ENCODE measurements at regions not wholly inside any gene's neighbourhood (a gene's known extent, or its start where the extent isn't known, plus 50 kb on each side); places are given as distances from the start of the nearest gene placed in this dataset.

DNA sequence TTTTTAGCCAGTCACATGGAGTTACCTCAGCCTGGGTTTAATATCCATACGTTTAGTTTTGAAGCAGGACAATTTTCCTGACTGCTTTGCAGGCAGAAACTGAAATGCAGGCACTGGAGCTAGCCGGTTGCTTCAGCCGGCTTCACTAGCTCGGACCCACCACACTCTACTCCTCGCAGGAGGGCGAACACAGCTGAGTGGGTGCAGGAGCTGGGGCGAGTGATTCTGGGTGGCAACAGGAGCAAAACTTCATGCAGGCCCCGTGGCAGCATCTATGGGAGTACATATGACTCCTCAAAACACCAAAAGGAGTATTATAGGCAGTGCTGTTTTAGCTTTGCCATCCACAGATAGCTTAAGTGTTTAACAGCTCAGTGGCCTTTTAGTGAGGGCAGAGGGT lies 1211.8 kb upstream of the NUDT12 start:
- no peak overlapping the region for H3K4me3 ChIP-seq (ENCODE audit: low read length in 3 of 3)
- no peaks in the 10 kb centered on the region for H3K9me3 ChIP-seq (ENCODE audit: control insufficient read depth in 2 of 3, insufficient read depth in 1 of 3, low read length in 3 of 3)
- H3K9ac ChIP-seq (ENCODE audit: low read length in 3 of 3) = no peak overlapping the region
- TF ChIP-seq, protein P1, sequence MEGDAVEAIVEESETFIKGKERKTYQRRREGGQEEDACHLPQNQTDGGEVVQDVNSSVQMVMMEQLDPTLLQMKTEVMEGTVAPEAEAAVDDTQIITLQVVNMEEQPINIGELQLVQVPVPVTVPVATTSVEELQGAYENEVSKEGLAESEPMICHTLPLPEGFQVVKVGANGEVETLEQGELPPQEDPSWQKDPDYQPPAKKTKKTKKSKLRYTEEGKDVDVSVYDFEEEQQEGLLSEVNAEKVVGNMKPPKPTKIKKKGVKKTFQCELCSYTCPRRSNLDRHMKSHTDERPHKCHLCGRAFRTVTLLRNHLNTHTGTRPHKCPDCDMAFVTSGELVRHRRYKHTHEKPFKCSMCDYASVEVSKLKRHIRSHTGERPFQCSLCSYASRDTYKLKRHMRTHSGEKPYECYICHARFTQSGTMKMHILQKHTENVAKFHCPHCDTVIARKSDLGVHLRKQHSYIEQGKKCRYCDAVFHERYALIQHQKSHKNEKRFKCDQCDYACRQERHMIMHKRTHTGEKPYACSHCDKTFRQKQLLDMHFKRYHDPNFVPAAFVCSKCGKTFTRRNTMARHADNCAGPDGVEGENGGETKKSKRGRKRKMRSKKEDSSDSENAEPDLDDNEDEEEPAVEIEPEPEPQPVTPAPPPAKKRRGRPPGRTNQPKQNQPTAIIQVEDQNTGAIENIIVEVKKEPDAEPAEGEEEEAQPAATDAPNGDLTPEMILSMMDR (IDR thresholded peaks at IDR 0.05; ENCODE audit: borderline replicate concordance, extremely low read depth, insufficient read depth) = no peak
- FAIRE-seq (no peak), DNase-seq (peak in 1 of 5 donors; percentile 51)
- intact Hi-C loops (cut with DNase I) = no loop called here
- no peaks in the 10 kb centered on the region for H3K27me3 ChIP-seq (ENCODE audit: control insufficient read depth, insufficient read depth, low read length)
- H3K27ac ChIP-seq (ENCODE audit: low read depth in 2 of 2, low read length in 2 of 2) = no peak overlapping the region
- H3K36me3 ChIP-seq (ENCODE audit: control insufficient read depth in 2 of 3, insufficient read depth in 3 of 3, low read length in 3 of 3) = no peaks in the 10 kb centered on the region
- H3K4me1 ChIP-seq (ENCODE audit: control insufficient read depth in 2 of 3, insufficient read depth in 2 of 3, low read depth in 1 of 3, low read length in 3 of 3) = no peaks in the 10 kb centered on the region

GRCh38 chr5:104764197-104764596 lies 1201.6 kb upstream of the NUDT12 start:
- FAIRE-seq (no peak), DNase-seq (no peak)
- Histone ChIP-seq H3K27ac (ENCODE audit: low read depth in 2 of 2, low read length in 2 of 2) (no peak overlapping the region), H3K36me3 (ENCODE audit: control insufficient read depth in 2 of 3, insufficient read depth in 3 of 3, low read length in 3 of 3) (no peaks in the 10 kb centered on the region), H3K4me3 (ENCODE audit: low read length in 3 of 3) (no peak overlapping the region), H3K27me3 (ENCODE audit: control insufficient read depth, insufficient read depth, low read length) (no peaks in the 10 kb centered on the region), H3K4me1 (ENCODE audit: control insufficient read depth in 2 of 3, insufficient read depth in 2 of 3, low read depth in 1 of 3, low read length in 3 of 3) (no peaks in the 10 kb centered on the region), H3K9me3 (ENCODE audit: control insufficient read depth in 2 of 3, insufficient read depth in 1 of 3, low read length in 3 of 3) (no peaks in the 10 kb centered on the region), H3K9ac (ENCODE audit: low read length in 3 of 3) (no peak overlapping the region)
- TF ChIP-seq, protein P1 (IDR thresholded peaks at IDR 0.05; ENCODE audit: borderline replicate concordance, extremely low read depth, insufficient read depth) = no peak
- intact Hi-C loops (cut with DNase I) = no loop called here

DNA sequence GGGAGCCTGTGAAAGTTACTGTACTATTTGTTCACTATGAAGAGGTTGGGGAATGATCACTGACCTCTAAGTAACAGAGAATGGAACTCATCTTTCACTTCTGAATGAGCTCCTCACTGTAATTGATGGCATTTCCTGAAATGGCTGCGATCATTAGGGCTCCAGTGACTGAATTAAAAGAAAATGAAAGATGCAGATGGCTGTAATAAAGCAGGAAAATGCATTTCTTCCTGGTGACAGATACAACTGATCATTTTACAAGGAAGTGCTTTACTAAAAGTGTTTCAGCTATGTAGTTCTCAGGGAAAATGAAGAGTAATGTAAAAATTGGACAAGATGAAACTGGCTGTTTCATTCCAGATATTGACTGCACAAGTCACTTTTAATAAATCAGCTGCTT lies 1200.6 kb upstream of the NUDT12 start:
- no peak overlapping the region for H3K27ac ChIP-seq (ENCODE audit: low read depth in 2 of 2, low read length in 2 of 2)
- no peaks in the 10 kb centered on the region for H3K36me3 ChIP-seq (ENCODE audit: control insufficient read depth in 2 of 3, insufficient read depth in 3 of 3, low read length in 3 of 3)
- FAIRE-seq (no peak), DNase-seq (no peak)
- H3K9ac ChIP-seq (ENCODE audit: low read length in 3 of 3) = no peak overlapping the region
- H3K4me3 ChIP-seq (ENCODE audit: low read length in 3 of 3) = no peak overlapping the region
- intact Hi-C loops (cut with DNase I) = no loop called here
- no peaks in the 10 kb centered on the region for H3K4me1 ChIP-seq (ENCODE audit: control insufficient read depth in 2 of 3, insufficient read depth in 2 of 3, low read depth in 1 of 3, low read length in 3 of 3)
- no peaks in the 10 kb centered on the region for H3K9me3 ChIP-seq (ENCODE audit: control insufficient read depth in 2 of 3, insufficient read depth in 1 of 3, low read length in 3 of 3)
- H3K27me3 ChIP-seq (ENCODE audit: control insufficient read depth, insufficient read depth, low read length) = no peaks in the 10 kb centered on the region
- TF ChIP-seq, protein P1 (IDR thresholded peaks at IDR 0.05; ENCODE audit: borderline replicate concordance, extremely low read depth, insufficient read depth) = no peak

- H3K4me1 ChIP-seq (ENCODE audit: control insufficient read depth in 2 of 3, insufficient read depth in 2 of 3, low read depth in 1 of 3, low read length in 3 of 3) = no peaks in the 10 kb centered on the region
Measured at GRCh38 chr5:104757915-104758314, 1195.3 kb upstream of the NUDT12 start.

More at GRCh38 chr5:104757915-104758314, 1195.3 kb upstream of the NUDT12 start:
- H3K36me3 ChIP-seq (ENCODE audit: control insufficient read depth in 2 of 3, insufficient read depth in 3 of 3, low read length in 3 of 3) = no peaks in the 10 kb centered on the region
- no peak overlapping the region for H3K9ac ChIP-seq (ENCODE audit: low read length in 3 of 3)
- intact Hi-C loops (cut with DNase I) = no loop called here
- H3K4me3 ChIP-seq (ENCODE audit: low read length in 3 of 3) = no peak overlapping the region
- no peaks in the 10 kb centered on the region for H3K9me3 ChIP-seq (ENCODE audit: control insufficient read depth in 2 of 3, insufficient read depth in 1 of 3, low read length in 3 of 3)
- TF ChIP-seq, protein P1 (IDR thresholded peaks at IDR 0.05; ENCODE audit: borderline replicate concordance, extremely low read depth, insufficient read depth) = no peak
- no peaks in the 10 kb centered on the region for H3K27me3 ChIP-seq (ENCODE audit: control insufficient read depth, insufficient read depth, low read length)
- no peak overlapping the region for H3K27ac ChIP-seq (ENCODE audit: low read depth in 2 of 2, low read length in 2 of 2)
- DNase-seq (no peak), FAIRE-seq (no peak)
